Activated naive CD8-positive, alpha-beta T cell treated with anti-CD3 and anti-CD28 coated beads, Interleukin-2, amount 10 ng/mL, durations not matched to agents 7 days and 5 days (primary cell): ENCODE measurements at regions not wholly inside any gene's neighbourhood (a gene's known extent, or its start where the extent isn't known, plus 50 kb on each side); places are given as distances from the start of the nearest gene placed in this dataset.
"Not testable (repeated sequence)": the region's sequence is repeated elsewhere in the genome, so short reads cannot be mapped to it uniquely, and the experiment has no call there.

Experiments
- ATAC-seq: fragments of 150-1000 bp; cut with Tn5 transposase; one replicate; pipeline ENCODE4 v1.10.0; 2021; ENCODE audit warnings: low read depth, moderate library complexity
- POLR2A ChIA-PET: fragments of 350-600 bp; sonication (Branson Sonifier 250); formaldehyde crosslinking; loops from one replicate; lab custom pipeline; 2021; ENCODE audit warnings: antibody characterized with exemption; lab: Charles Lee
- DNase-seq: peaks from one replicate; pipeline ENCODE4 v3.0.0; 2021
- H3K27ac Mint-ChIP-seq: one replicate; pipeline ENCODE4 v1.8.0; 2022; ENCODE audit warnings: mild to moderate bottlenecking, mixed read lengths
- H3K27me3 Mint-ChIP-seq: one replicate; pipeline ENCODE4 v1.8.0; 2022; ENCODE audit warnings: mild to moderate bottlenecking, moderate library complexity, mixed read lengths
- H3K36me3 Mint-ChIP-seq: one replicate; pipeline ENCODE4 v1.8.0; 2021; ENCODE audit warnings: mild to moderate bottlenecking, mixed read lengths
- H3K4me1 Mint-ChIP-seq: one replicate; pipeline ENCODE4 v1.8.0; 2021; ENCODE audit warnings: mixed read lengths
- H3K4me3 Mint-ChIP-seq: one replicate; pipeline ENCODE4 v1.8.0; 2022; ENCODE audit warnings: mild to moderate bottlenecking, moderate library complexity, mixed read lengths
- H3K9me3 Mint-ChIP-seq: one replicate; pipeline ENCODE4 v1.8.0; 2021; ENCODE audit warnings: mixed read lengths

- no peak for ATAC-seq
- POLR2A ChIA-PET = no interaction called here
- Mint-ChIP-seq H3K36me3 (no peaks in the 10 kb centered on the region), H3K27ac (no peak overlapping the region), H3K9me3 (peaks cover 1% of the 10 kb centered on the region), H3K27me3 (peaks cover 4% of the 10 kb centered on the region), H3K4me1 (no peaks in the 10 kb centered on the region), H3K4me3 (no peak overlapping the region)
- no peak for DNase-seq
Measured at GRCh38 chr5:1983401-1983800, 100.7 kb upstream of the IRX4 start.

GRCh38 chr5:1982561-1982960 is 99.8 kb upstream of the IRX4 start:
- H3K4me3 Mint-ChIP-seq, POLR2A ChIA-PET, H3K36me3 Mint-ChIP-seq: not testable (repeated sequence)

GRCh38 chr5:1975898-1976765 is 93.4 kb upstream of the IRX4 start:
- H3K27ac Mint-ChIP-seq = no peak overlapping the region
- POLR2A ChIA-PET = no interaction called here
- peaks cover 15% of the 10 kb centered on the region for H3K27me3 Mint-ChIP-seq
- DNase-seq (no peak), ATAC-seq (no peak)
- H3K36me3 Mint-ChIP-seq = no peaks in the 10 kb centered on the region
- H3K4me1 Mint-ChIP-seq = no peaks in the 10 kb centered on the region
- H3K9me3 Mint-ChIP-seq = no peaks in the 10 kb centered on the region
- H3K4me3 Mint-ChIP-seq = no peak overlapping the region

More at GRCh38 chr5:1982561-1982960, 99.8 kb upstream of the IRX4 start:
- not testable (repeated sequence) for H3K27ac Mint-ChIP-seq, DNase-seq, H3K4me1 Mint-ChIP-seq, H3K27me3 Mint-ChIP-seq, H3K9me3 Mint-ChIP-seq, ATAC-seq

GRCh38 chr5:1975406-1975715 is 92.6 kb upstream of the IRX4 start:
- Mint-ChIP-seq H3K4me3 (no peak overlapping the region), H3K9me3 (no peaks in the 10 kb centered on the region), H3K36me3 (no peaks in the 10 kb centered on the region), H3K27me3 (peaks cover 15% of the 10 kb centered on the region), H3K27ac (no peak overlapping the region), H3K4me1 (no peaks in the 10 kb centered on the region)
- DNase-seq = no peak
- POLR2A ChIA-PET = no interaction called here
- no peak for ATAC-seq

- H3K27ac Mint-ChIP-seq = no peak overlapping the region
- no peak overlapping the region for H3K4me3 Mint-ChIP-seq
- peaks cover 15% of the 10 kb centered on the region for H3K27me3 Mint-ChIP-seq
- H3K36me3 Mint-ChIP-seq = no peaks in the 10 kb centered on the region
- H3K9me3 Mint-ChIP-seq = no peaks in the 10 kb centered on the region
- no peak for ATAC-seq
- POLR2A ChIA-PET = no interaction called here
- no peak for DNase-seq
- no peaks in the 10 kb centered on the region for H3K4me1 Mint-ChIP-seq
Measured at GRCh38 chr5:1974501-1975405, 92.0 kb upstream of the IRX4 start.

- no peak for DNase-seq
- Mint-ChIP-seq H3K9me3 (no peaks in the 10 kb centered on the region), H3K27me3 (peaks cover 15% of the 10 kb centered on the region), H3K4me1 (no peaks in the 10 kb centered on the region), H3K4me3 (no peak overlapping the region), H3K27ac (no peak overlapping the region), H3K36me3 (no peaks in the 10 kb centered on the region)
- POLR2A ChIA-PET = no interaction called here
- ATAC-seq = no peak
Measured at GRCh38 chr5:1974081-1974480, 91.4 kb upstream of the IRX4 start.

- H3K4me1 Mint-ChIP-seq = no peaks in the 10 kb centered on the region
- DNase-seq = no peak
- no peak for ATAC-seq
- no peaks in the 10 kb centered on the region for H3K9me3 Mint-ChIP-seq
- H3K27ac Mint-ChIP-seq = no peak overlapping the region
- H3K36me3 Mint-ChIP-seq = no peaks in the 10 kb centered on the region
- H3K4me3 Mint-ChIP-seq = no peak overlapping the region
- peaks cover 15% of the 10 kb centered on the region for H3K27me3 Mint-ChIP-seq
- POLR2A ChIA-PET = no interaction called here
Measured at GRCh38 chr5:1973391-1974013, 90.8 kb upstream of the IRX4 start.

- peaks cover 15% of the 10 kb centered on the region for H3K27me3 Mint-ChIP-seq
- H3K9me3 Mint-ChIP-seq = no peaks in the 10 kb centered on the region
- no peaks in the 10 kb centered on the region for H3K4me1 Mint-ChIP-seq
- H3K36me3 Mint-ChIP-seq = no peaks in the 10 kb centered on the region
- H3K4me3 Mint-ChIP-seq = no peak overlapping the region
- DNase-seq (no peak), ATAC-seq (no peak)
- H3K27ac Mint-ChIP-seq = no peak overlapping the region
- POLR2A ChIA-PET = no interaction called here
Measured at GRCh38 chr5:1971944-1972343, 89.2 kb upstream of the IRX4 start.

- Mint-ChIP-seq H3K27ac (no peak overlapping the region), H3K4me3 (no peak overlapping the region), H3K27me3 (peaks cover 14% of the 10 kb centered on the region), H3K4me1 (no peaks in the 10 kb centered on the region), H3K36me3 (no peaks in the 10 kb centered on the region), H3K9me3 (no peaks in the 10 kb centered on the region)
- no peak for ATAC-seq
- no peak for DNase-seq
- POLR2A ChIA-PET = no interaction called here
Measured at GRCh38 chr5:1967736-1968135, 85.0 kb upstream of the IRX4 start.

- no peak for ATAC-seq
- no peaks in the 10 kb centered on the region for H3K9me3 Mint-ChIP-seq
Measured at GRCh38 chr5:1966461-1966860, 83.7 kb upstream of the IRX4 start.

GRCh38 chr5:1965925-1966324 is 83.2 kb upstream of the IRX4 start:
- POLR2A ChIA-PET = no interaction called here
- Mint-ChIP-seq H3K36me3 (no peaks in the 10 kb centered on the region), H3K4me3 (no peak overlapping the region), H3K9me3 (no peaks in the 10 kb centered on the region), H3K4me1 (no peaks in the 10 kb centered on the region), H3K27ac (no peak overlapping the region), H3K27me3 (peaks cover 10% of the 10 kb centered on the region)
- DNase-seq = no peak
- ATAC-seq = no peak

More at GRCh38 chr5:1966461-1966860, 83.7 kb upstream of the IRX4 start:
- H3K27ac Mint-ChIP-seq = no peak overlapping the region
- peaks cover 10% of the 10 kb centered on the region for H3K27me3 Mint-ChIP-seq
- no peaks in the 10 kb centered on the region for H3K4me1 Mint-ChIP-seq
- DNase-seq = no peak
- no peak overlapping the region for H3K4me3 Mint-ChIP-seq
- POLR2A ChIA-PET = no interaction called here
- no peaks in the 10 kb centered on the region for H3K36me3 Mint-ChIP-seq

- H3K36me3 Mint-ChIP-seq = no peaks in the 10 kb centered on the region
- ATAC-seq (no peak), DNase-seq (no peak)
- no peaks in the 10 kb centered on the region for H3K4me1 Mint-ChIP-seq
- H3K27me3 Mint-ChIP-seq = peaks cover 10% of the 10 kb centered on the region
- H3K27ac Mint-ChIP-seq = no peak overlapping the region
- H3K4me3 Mint-ChIP-seq = no peak overlapping the region
- POLR2A ChIA-PET = no interaction called here
- H3K9me3 Mint-ChIP-seq = no peaks in the 10 kb centered on the region
Measured at GRCh38 chr5:1963941-1964451, 81.3 kb upstream of the IRX4 start.

- no peak for DNase-seq
- POLR2A ChIA-PET = no interaction called here
- ATAC-seq = no peak
- Mint-ChIP-seq H3K27me3 (peaks cover 10% of the 10 kb centered on the region), H3K4me3 (no peak overlapping the region), H3K9me3 (no peaks in the 10 kb centered on the region), H3K36me3 (no peaks in the 10 kb centered on the region), H3K27ac (no peak overlapping the region), H3K4me1 (no peaks in the 10 kb centered on the region)
Measured at GRCh38 chr5:1963358-1963757, 80.6 kb upstream of the IRX4 start.
